ENCODE measurements at regions not wholly inside any gene's neighbourhood (a gene's known extent, or its start where the extent isn't known, plus 50 kb on each side); places are given as distances from the start of the nearest gene placed in this dataset.

DNA sequence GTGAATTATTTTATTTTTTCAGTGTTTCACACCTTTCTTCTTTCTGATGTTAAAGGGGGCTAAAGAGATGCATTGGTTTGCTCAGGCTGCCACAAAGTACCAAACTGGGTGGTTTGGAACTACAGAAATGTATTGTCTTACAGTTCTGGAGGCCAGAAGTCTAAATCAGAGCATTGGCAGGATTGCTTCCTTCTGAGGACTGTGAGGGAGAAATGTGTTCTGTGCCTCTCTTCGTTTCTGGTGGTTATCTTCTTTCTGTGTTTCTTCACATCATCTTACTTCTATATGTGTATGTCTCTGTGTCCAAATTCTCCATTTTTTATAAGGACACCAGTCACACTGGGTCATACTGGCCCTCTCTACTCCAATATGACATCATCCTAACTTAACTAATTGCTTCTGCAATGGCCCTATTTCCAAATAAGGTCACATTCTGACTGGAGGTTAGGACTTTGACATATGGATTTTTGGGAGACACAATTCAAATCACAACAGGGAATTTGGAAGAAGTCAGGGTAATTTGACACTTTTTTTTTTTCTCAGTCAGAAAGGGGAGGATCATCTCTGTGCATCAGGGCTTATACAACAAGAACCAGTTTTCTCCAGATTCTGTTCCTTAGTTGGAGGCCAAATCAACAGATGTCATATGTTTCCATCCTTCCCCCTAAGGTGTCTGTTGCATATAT lies 188.2 kb downstream of the KCNRG start:
- TF ChIP-seq CTCF (IDR thresholded peaks at IDR 0.05; ENCODE audit: low read depth, low read length, missing control alignments): no peak
- in situ Hi-C loops (cut with HindIII; ENCODE audit: low sequenced_read_pairs): no loop called here
- H3K4me3 ChIP-seq (ENCODE audit: low read depth, low read length): no peak overlapping the region
- DNase-seq (ENCODE audit: low read depth): no peak

DNA sequence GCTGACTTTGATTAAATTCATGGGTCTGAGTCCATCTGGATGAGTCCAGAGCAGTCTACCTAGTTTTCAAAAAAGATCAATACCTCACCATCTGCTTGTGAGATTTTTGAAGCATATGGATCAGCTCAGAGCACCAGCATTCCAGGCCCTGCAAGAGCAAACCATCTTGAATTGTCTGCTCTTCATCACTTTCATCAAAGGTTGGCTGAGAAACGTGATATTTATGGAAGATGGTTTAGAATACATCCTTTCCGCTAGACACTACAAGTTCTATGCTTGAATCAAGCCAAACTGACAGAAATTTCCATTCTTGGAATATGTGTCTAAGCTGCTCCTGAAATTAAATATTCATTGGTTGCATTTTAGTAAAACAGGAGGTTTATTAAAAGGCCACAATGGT lies 190.3 kb downstream of the KCNRG start:
- TF ChIP-seq CTCF (IDR thresholded peaks at IDR 0.05; ENCODE audit: low read depth, low read length, missing control alignments): no peak
- no peak for DNase-seq (ENCODE audit: low read depth)
- no peak overlapping the region for H3K4me3 ChIP-seq (ENCODE audit: low read depth, low read length)
- in situ Hi-C loops (cut with HindIII; ENCODE audit: low sequenced_read_pairs): no loop called here

GRCh38 chr13:50208826-50209335 lies 193.6 kb downstream of the KCNRG start:
- DNase-seq (ENCODE audit: low read depth): peak; percentile 82
- peak overlapping the region; percentile 19 for H3K4me3 ChIP-seq (ENCODE audit: low read depth, low read length)
- in situ Hi-C loops (cut with HindIII; ENCODE audit: low sequenced_read_pairs): no loop called here
- no peak for TF ChIP-seq CTCF (IDR thresholded peaks at IDR 0.05; ENCODE audit: low read depth, low read length, missing control alignments)

DNA sequence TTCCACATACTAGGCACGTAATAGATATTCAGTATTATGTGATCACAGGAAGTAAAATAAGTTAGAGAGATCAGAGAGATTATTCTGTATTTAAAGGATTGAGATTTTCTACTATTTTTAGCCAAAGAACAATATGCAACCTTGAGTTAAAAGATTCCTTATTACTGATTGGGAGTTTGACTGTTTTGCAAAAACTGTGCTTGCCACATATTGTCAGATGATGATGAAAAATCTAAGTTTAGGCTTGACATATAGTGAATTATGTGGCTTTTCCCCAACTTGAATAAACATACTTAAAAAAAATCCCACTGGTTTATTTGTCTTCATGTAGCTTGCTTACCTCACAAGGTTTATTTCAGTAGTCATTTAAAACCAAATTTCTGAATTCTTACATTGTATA lies 194.4 kb downstream of the KCNRG start:
- in situ Hi-C loops (cut with HindIII; ENCODE audit: low sequenced_read_pairs): no loop called here
- no peak for DNase-seq (ENCODE audit: low read depth)
- H3K4me3 ChIP-seq (ENCODE audit: low read depth, low read length): no peak overlapping the region
- TF ChIP-seq CTCF (IDR thresholded peaks at IDR 0.05; ENCODE audit: low read depth, low read length, missing control alignments): no peak

DNA sequence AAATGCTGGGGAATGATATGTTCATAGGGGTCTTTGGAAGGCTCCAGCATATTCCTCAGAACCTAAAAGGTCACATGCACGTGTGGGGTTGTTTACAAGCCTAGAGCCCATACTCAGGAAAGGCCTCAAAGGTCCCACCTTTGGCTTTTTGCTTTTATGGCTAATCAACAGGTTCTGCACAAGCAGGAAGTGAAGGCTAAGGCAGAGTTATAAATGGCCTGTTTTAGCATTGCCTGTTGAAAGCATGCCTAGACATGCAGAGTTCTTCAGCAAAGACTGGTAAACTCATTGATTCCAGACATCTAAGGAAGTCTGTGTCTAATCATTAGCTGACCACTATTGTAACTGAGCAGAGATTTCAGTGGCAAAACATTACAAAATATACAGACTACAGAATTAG lies 198.3 kb downstream of the KCNRG start:
- in situ Hi-C loops (cut with HindIII; ENCODE audit: low sequenced_read_pairs): no loop called here
- TF ChIP-seq CTCF (IDR thresholded peaks at IDR 0.05; ENCODE audit: low read depth, low read length, missing control alignments): no peak
- H3K4me3 ChIP-seq (ENCODE audit: low read depth, low read length): no peak overlapping the region
- no peak for DNase-seq (ENCODE audit: low read depth)

DNA sequence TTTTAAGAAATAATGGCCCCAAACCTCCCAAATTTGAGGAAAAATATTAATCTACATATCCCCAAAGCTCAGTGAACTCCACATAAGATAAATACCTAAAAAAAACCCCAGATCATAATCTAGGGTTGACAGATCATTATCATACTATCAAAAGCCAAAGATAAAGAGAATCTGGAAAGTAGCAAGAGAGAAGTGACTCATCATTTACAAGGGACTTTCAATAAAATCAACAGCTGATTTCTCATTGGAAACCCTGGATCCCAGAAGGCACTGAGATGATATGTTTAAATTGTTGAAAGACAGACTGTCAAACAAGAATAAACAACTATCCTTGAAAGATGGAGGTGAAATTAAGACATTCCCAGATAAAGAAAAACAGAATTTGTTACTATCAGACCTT lies 199.3 kb downstream of the KCNRG start:
- DNase-seq (ENCODE audit: low read depth): no peak
- TF ChIP-seq CTCF (IDR thresholded peaks at IDR 0.05; ENCODE audit: low read depth, low read length, missing control alignments): no peak

More for the DNA sequence above, 199.3 kb downstream of the KCNRG start:
- in situ Hi-C loops (cut with HindIII; ENCODE audit: low sequenced_read_pairs): no loop called here
- no peak overlapping the region for H3K4me3 ChIP-seq (ENCODE audit: low read depth, low read length)

Measured in astrocyte of the cerebellum (primary cell).